ENCODE measurements at regions not wholly inside any gene's neighbourhood (a gene's known extent, or its start where the extent isn't known, plus 50 kb on each side); places are given as distances from the start of the nearest gene placed in this dataset.
"Not testable (repeated sequence)": the region's sequence is repeated elsewhere in the genome, so short reads cannot be mapped to it uniquely, and the experiment has no call there.

- no peak for DNase-seq
These were observed 143.2 kb upstream of the TWIST2 start for GRCh38 chr2:238704471-238705225.

- no peak for DNase-seq
These were observed 141.7 kb upstream of the TWIST2 start for GRCh38 chr2:238706163-238706562.

- no peak for DNase-seq
These were observed 141.2 kb upstream of the TWIST2 start for GRCh38 chr2:238706673-238707072.

GRCh38 chr2:238709325-238710025, 138.4 kb upstream of the TWIST2 start:
- no peak for DNase-seq

GRCh38 chr2:238710032-238710735, 137.7 kb upstream of the TWIST2 start:
- no peak for DNase-seq

GRCh38 chr2:238710787-238711186, 137.1 kb upstream of the TWIST2 start:
- DNase-seq = no peak

GRCh38 chr2:238711346-238711745, 136.5 kb upstream of the TWIST2 start:
- no peak for DNase-seq

- DNase-seq = no peak
These were observed 135.9 kb upstream of the TWIST2 start for GRCh38 chr2:238712011-238712410.

GRCh38 chr2:238713198-238713826, 134.6 kb upstream of the TWIST2 start:
- no peak for DNase-seq

- no peak for DNase-seq
These were observed 133.8 kb upstream of the TWIST2 start for GRCh38 chr2:238714038-238714528.

- DNase-seq = no peak
These were observed 131.7 kb upstream of the TWIST2 start for GRCh38 chr2:238716171-238716570.

- DNase-seq = no peak
These were observed 131.3 kb upstream of the TWIST2 start for GRCh38 chr2:238716585-238716984.

GRCh38 chr2:238717084-238717483, 130.8 kb upstream of the TWIST2 start:
- no peak for DNase-seq

- no peak for DNase-seq
These were observed 128.2 kb upstream of the TWIST2 start for GRCh38 chr2:238719641-238720040.

- peak; percentile 27 for DNase-seq
These were observed 127.6 kb upstream of the TWIST2 start for GRCh38 chr2:238720232-238720672.

- no peak for DNase-seq
These were observed 125.7 kb upstream of the TWIST2 start for GRCh38 chr2:238722181-238722580.

- DNase-seq = no peak
These were observed 125.0 kb upstream of the TWIST2 start for GRCh38 chr2:238722883-238723282.

- not testable (repeated sequence) for DNase-seq
These were observed 124.1 kb upstream of the TWIST2 start for GRCh38 chr2:238723740-238724320.

GRCh38 chr2:238724728-238725127, 123.2 kb upstream of the TWIST2 start:
- DNase-seq = no peak

GRCh38 chr2:238725298-238725697, 122.6 kb upstream of the TWIST2 start:
- DNase-seq = no peak

GRCh38 chr2:238726670-238727584, 121.0 kb upstream of the TWIST2 start:
- no peak for DNase-seq
